DLD1 (cell line): ENCODE measurements at regions not wholly inside any gene's neighbourhood (a gene's known extent, or its start where the extent isn't known, plus 50 kb on each side); places are given as distances from the start of the nearest gene placed in this dataset.

Source experiments
- in situ Hi-C: cut with HindIII; loops from 2 replicates; pipeline ENCODE4 v1.10.0; 2017; ENCODE audit warnings: low sequenced_read_pairs

DNA sequence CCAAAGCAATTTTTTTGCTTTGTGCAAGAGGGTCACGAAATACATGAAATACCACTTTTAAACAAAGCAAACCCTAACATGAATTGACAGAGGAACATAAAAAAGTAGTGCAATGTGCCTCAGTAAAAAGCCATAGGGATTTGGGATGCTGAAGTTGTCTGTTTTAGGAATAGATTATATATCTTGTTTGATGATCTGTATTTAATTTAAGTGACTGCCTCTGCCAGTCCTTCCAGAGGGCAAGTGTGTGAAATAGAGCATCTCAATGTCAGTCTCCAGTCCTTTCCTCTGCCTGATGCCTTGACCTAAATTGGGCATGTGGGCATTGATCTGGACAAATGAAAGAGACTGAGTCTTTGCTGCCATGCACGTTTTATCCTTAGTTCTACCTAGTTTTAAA is 222.8 kb downstream of the PTPRC start:
- in situ Hi-C loops, result no loop called here

DNA sequence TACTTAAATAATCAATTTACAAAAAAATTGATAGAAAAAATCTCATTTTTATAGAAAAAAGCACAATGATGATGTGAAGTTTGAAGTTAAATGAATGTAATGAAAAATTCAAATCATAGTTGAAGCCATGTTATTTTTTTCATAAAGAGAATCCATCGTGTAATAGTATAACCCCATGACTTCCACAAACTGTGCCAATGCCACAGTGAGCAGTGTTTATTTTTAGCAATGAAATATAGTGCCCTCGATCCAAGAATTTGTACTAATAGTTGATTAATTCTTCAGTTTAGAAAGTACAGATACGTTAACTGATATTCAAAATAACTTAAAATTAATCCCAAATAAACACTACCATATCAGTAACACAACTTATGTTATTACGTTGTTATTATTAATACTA is 225.9 kb downstream of the PTPRC start:
- in situ Hi-C loops, result no loop called here

DNA sequence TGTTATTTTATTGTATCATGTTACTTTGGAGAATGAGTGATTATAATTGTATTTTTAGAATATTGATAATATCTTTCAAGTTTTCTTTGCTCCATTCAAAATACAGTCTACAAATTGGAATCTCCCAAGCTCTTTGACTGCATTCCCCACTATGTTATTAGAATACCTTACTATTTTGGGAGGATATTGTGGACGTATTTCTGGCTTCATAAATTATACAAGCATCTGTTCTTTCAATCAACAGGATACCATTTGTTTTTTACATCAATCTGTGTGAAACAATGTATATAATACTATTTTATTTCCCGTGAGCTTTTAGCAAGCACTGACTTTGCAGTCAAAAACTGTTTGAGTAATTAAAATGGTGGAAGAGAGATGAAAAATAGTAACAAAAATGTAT is 226.5 kb downstream of the PTPRC start:
- in situ Hi-C loops, result no loop called here

DNA sequence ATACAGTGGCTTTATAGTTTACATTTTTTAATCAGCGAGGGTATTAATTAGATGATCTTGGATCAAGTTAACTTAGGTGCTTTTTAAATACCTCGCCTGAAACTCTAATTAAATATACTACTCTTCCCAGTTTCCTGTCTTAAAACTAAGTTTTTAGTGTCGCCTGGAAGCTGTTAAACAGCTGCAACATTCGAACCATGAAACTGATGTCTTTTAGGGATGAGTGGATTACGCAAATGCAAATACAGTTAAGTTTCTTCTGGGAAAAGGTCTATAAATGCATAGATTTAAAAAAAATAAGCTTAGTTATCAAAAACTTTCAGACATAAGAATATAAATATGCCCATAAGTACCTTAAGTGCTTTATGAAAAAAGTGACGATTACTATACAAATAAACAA is 228.3 kb downstream of the PTPRC start:
- in situ Hi-C loops, result no loop called here

DNA sequence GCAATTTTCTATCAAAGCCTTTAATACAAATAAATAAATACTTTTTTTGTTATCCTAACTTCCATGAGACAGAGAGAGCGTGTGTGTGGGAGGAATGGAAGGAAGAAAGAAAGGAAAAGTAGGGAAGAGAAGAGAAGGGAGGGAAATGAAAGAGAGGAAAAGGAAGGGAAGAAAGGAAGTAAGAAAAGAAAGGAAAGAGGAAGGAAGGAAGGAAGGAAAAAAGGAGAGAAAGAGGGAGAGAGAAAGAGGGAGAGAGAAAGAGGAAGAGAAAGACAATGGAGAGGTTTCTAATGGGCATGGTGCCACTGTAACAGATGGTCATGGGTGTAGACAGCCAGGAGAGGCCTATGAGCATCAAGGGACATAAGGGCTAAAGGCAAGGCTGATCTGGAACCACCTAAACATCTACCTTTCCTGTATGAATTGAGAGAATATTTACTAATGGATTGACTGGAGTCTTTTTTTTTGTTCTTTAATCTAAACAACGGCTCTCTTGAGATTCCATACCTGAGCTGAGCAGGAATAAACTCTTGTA is 234.9 kb downstream of the PTPRC start:
- in situ Hi-C loops, result no loop called here

DNA sequence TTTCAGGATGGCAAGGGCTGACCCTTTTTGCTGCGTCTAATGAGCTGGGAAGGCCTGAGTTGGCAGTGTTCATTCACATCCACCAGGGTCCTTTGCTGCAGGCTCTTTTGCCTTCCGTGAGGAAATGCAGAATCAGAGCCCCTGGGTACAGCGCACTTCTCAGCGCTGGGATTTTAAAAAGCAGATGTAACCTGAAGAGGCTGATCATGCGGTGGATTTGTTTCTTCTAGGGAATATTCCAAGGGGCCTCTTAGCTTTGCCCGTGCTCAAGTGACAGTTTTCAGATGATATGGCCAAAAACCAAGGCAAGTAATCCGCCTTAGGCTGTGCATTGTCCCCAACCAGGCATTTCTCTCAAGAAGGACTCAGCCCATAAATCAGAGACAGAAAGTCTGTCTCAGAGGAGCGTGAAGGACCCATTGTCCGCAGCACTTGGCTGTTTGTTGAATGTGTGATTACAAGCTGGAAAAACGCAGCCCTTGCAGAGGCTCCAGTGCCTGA is 237.6 kb downstream of the PTPRC start:
- in situ Hi-C loops, result no loop called here

DNA sequence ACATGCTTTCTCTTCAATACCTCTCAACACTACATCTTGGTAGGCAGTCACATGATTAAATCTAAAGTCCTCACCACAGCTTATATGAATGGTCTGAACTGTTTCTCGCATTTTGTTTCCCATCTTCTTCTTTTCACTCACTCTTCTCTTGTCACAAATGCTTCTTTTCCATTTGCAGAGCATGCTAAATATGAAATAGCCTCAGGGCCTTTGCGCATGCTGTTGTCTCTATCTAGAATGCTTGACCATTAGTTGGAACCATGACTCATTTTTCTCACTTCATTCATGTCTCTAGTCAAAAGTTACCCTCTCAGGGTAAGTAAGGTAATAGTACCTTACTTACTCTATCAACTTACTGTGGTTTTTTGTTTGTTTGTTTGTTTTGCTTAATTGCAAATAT is 239.7 kb downstream of the PTPRC start:
- in situ Hi-C loops, result no loop called here

DNA sequence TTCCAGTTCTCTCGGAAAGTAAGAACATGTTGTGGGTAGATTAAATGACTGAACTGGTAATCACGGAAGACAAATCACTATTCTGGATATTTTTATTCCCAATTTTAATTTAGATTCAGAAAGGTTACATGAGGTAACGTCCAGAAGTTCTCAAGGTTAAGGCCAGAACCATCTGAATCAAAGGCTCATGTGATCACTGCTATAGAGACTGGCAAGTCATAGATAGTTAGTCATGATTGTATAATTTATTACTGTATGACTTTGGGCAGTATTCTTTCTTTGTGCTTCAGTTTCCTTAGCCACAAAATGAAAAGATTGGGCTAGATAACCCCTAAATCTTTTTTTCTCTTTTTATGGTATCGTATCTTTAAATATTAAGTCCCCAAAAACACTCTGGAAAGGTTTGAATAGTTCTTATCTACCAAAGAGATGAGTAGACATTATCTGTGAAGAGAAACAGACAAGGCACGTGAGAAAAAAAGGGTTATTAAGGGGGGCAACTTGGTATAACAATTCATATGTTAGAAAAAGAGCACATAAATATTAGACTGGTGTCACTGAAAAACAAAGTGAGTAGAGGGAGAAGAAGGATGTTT is 241.0 kb downstream of the PTPRC start:
- in situ Hi-C loops, result no loop called here

DNA sequence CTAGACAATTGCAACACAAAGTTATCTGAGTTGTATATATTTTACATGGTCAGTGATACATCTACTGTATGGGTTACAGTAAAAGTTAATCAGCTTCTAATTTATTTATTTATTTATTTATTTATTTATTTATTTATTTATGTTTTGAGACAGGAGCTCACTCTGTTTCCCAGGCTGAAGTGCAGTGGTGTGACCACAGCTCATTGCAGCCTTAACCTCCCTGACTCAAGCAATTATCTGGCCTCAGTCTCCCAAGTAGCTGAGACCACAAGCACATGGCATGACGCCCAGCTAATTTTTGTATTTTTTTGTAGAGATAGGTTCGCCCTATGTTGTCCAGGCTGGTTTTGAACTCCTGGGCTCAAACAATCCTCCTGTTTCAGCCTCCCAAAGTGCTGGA is 241.6 kb downstream of the PTPRC start:
- in situ Hi-C loops, result no loop called here

DNA sequence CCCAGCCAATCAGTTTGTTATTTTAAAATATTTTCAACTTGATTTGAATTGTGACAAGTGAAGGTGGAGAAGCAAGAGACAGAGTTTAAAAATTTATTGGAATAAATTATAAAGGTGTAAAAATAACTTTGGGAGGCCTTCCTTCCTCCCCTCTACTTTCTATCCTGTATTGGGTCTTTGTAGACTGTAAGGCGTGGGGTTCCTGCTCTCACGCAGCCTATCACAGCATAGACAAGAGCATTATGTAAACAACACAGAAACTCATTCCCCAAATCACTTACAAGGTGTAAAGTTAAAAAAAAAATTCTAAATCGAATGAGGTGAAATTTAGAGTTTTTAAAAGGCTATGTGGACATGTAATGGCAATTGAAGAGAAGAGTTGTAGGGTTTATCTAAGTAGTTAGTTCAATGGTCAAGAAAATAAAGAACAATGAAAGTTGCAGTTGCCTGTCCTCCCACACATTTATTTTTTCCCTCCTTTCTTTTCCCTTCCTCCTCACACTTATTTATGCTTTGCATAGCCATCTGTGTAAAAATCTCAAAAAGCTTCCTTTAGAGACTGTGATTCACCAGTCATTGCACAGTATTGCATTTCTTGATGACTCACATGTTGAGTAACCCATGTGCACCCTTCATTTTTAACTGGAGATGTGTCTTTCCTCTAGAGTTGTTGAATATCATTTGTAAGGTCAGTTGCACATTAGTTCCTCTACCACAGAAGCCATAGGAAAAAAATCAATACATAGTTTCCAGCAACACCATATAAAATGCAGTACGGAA is 242.2 kb downstream of the PTPRC start:
- in situ Hi-C loops, result no loop called here

DNA sequence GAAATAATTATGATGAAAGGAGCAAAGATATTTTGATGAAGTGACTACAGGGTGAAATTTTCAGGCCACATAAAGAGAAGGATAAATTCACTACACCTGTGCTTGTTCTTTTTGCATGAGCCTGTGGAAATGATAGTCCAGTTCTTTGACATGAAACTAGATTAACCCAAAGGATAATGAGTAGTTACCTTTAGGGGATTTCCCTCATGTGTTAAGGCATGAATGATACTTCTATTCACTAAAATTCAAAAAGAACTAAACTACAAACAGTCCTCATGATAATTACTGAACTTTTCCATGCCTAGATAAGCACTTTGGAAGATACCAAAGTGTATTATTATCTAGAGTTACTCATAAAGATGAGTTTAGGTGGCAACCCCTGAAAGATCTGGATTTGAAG is 244.3 kb downstream of the PTPRC start:
- in situ Hi-C loops, result no loop called here

DNA sequence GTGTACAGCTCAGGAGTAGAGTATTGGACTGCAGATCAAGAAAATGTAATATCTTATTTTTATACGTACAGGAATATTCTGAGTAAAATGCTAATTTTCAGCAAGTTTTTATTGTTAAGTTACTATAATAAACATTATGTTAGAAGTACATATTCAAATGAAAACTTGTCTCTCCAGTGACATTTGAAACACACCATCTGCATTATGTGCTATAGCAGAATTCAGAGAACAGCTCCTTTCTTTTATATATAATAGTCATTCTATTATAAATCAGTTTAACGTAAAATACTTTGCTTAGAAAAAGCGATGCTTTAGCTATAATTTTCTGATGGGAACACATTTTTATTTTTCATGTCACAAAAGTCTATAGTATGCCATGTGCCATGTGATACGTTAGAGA is 249.0 kb downstream of the PTPRC start:
- in situ Hi-C loops, result no loop called here

DNA sequence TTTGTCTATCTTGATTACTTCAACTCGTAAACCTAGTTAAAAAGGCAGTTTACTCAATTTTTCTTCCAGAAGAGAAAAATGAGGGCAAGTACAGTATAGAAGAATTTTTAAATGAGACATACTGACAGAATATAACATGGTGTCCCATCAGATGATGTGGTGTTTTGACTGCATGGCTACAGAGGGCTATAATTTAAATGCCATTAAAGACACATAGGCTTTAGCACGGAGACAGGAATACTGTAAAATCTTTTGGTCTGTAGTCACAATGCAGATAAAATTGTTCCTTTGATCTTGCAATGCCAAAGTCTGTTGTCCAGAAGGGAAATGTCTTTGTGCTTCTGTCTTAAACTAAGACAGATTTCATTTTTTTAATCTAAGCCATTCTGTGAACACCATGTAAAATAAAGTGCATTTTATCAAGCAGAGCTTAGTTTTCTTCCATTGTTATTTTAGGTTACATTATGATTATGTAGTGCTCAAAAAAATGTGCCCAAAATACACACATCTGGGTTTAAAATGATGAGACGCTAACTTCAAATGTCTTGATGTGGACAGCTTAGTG is 249.6 kb downstream of the PTPRC start:
- in situ Hi-C loops, result no loop called here

DNA sequence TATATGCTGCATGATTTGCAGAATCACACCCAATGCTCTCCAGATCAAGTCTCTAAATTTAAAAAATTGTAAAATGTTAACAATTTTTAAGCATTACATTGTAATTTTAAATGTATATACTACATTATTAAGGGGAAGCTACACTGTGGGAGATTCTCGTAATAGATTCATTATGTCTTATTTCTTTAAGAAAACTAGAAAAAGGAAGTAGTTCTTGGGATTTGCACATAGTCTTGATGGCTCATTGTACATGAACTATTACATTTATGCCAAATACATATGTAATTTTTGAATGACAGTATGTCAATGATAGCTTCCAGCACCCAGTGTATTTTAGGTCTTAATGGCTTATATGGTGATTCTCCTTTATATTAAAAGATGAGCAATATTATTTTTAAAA is 250.3 kb downstream of the PTPRC start:
- in situ Hi-C loops, result no loop called here

DNA sequence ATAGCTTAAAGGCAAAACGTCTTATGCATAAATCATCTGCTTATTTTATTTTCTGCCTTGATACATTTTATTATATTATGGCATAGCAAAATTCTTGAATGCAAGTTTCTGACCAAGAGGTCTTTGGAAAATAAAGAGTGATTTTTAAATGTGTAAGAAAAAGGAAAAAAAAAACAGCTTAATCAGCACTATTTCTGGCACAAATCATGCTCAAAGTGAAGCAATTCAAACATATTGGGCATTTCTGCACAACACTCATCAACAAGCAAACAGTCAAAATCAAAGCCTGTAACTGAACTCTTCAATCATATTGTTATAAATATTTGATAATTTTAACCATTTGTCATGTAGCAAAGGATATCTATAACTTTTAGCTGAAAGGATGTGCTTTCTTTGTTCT is 250.9 kb downstream of the PTPRC start:
- in situ Hi-C loops, result no loop called here

DNA sequence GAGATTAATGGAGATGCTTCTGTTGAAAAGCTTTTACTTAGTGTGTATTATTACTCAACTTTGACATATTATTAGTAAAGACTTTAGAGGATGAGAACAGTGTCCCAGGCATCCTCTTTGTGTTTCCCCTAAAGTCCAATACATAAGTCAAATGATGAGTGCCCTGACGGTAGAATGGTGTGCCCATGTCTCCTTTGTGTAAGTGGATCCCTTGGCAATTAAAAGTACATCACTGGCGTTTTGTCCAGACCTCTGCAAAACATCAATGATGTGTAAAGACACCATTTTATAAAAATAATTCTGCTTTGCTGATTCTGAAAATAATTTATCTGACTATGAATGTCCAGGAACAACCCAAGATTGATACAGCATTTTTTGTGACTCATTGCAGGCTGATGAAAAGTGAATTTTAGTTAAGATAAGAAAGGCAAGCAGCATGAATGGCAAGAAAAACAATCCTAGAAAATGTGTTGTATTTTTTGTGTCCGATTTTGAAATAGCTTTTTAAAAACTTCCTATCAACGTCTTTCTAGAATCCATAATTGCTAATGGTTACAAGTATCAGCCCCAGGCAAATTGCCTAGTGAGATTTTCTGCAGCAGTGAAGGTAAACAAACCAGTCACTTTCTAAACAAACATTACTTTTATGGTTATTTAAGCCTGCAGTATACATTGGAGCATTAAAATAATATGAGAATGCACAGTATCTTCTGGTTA is 251.5 kb downstream of the PTPRC start:
- in situ Hi-C loops, result no loop called here

DNA sequence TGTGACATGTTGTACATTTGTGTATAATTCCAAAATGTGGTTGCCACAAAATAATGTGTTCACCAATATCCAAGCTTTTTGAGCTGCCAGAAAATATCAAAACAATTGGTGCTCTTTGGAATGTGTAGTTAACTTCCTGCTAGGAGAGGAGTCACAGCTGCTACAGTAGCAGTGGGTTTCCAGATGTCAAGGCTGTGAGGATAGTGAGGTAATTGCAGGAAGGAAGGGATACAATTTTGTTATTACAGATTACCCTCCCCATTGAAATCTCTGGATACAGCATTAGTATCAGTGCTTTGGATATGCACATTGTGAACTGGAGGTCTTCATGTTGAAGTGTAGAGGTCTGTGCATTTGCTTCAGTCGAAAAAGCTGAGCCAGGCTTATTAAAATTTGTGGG is 253.2 kb downstream of the PTPRC start:
- in situ Hi-C loops, result no loop called here

DNA sequence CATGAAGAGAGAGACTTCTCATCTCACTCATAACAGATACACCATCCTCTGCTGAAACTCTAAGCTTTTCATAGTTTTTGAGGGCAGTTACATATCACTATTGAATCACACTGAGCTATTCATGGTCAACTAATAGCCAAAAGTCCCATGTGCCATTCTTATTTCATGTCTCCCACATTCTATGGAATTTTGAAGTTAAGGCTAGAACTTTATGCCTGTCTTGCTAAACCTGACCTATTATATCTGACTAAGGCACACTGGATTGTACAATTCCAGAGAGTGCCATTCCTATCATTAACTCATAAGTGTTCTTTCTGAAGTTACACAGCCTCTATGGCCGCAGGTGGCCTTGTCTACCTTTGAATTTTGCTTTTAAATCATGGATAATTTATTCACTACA is 254.3 kb downstream of the PTPRC start:
- in situ Hi-C loops, result no loop called here

DNA sequence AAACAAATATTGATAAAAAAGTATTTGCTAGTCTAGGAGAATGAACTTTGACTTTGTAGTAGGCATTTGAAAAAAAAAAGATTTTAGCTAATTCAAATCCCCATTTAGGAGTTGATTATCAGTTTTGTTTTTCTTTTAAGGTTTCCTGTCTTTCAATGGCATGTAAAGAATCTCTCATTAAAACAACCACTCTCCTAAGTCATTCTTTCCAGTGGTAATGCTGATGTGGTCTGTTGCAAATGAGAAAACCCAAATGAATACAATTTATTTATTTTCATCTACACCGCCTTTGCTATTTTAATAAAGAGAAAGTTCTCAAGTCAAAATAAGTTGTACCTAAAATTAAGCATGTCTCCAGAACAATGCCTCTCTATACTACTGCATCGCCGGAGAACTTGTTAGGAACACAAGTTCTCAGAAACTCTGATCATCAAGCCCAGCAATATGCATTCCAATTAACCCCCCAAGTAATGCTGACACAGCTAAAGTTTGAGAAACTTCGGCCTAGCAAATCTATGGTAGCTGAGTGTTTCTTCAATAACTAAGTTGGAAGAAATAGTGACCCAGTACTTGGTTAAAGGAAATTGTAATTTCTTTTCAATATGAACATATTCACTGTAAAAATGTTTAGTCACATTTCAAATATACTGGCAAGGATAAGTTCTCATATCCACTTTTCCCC is 255.1 kb downstream of the PTPRC start:
- in situ Hi-C loops, result no loop called here

DNA sequence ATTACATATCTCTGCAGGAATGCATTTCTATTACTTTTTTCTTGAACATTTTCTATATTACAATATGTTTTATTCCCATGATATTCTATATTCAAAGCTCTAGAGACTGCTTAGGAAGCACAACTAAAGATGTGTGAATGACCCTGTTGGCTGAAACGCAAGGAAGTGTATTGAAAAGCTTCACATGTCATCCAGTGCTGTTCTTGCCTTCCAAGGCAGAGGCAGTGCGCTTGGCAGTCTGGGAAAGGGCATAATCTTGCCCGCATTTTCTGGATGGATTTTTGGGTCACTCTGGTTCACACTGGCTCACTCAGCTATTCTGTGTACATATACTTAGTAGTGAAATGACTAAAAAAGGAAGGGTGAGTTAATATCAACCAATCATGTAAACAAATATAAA is 262.4 kb downstream of the PTPRC start:
- in situ Hi-C loops, result no loop called here

DNA sequence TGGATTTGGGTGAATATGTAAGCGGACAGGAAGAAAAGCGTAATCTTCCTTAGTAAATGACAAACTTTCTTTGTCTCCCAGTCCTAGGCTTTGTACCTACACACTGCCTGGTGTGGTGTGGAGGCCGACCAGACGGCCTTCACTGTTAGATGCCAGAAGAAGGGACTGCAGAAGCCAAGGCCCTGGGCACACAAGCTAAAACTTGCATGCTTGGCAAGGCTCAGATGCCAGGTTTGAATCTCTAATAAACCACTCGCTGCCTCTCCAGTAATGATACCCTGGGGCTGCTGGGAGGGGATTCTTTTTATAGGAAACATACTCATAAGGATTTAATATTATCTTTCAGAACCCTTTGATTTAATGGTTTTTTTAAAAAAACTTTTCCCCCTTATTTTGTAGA is 263.8 kb downstream of the PTPRC start:
- in situ Hi-C loops, result no loop called here
